ENCODE measurements at regions not wholly inside any gene's neighbourhood (a gene's known extent, or its start where the extent isn't known, plus 50 kb on each side); places are given as distances from the start of the nearest gene placed in this dataset.
"Not testable (repeated sequence)": the region's sequence is repeated elsewhere in the genome, so short reads cannot be mapped to it uniquely, and the experiment has no call there.

DNA sequence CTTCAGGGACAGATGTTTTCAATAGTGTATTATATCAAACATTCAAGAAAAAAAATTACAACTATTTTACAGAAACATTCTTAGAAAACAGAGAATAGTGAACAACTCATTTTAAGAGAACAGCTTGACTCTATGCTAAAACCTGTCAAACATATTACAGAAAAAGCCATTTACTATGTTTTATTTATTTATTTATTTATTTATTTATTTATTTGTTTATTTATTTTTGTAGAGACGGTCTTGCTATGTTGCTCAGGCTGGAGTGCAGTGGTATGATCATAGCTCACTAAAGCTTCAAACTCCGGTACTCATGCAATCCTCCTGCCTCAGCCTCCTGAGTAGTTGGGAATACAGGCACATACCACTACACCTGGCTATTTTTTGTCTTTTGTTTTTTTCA lies 317.9 kb upstream of the HTR1E start:
- no peak for DNase-seq (ENCODE audit: low read depth)
- no peak overlapping the region for H3K4me3 ChIP-seq (ENCODE audit: low read length)
- TF ChIP-seq CTCF (IDR thresholded peaks at IDR 0.05; ENCODE audit: insufficient read depth, low read depth, low read length, missing control alignments) = no peak

GRCh38 chr6:86615299-86615698 lies 322.0 kb upstream of the HTR1E start:
- no peak for DNase-seq (ENCODE audit: low read depth)
- H3K4me3 ChIP-seq (ENCODE audit: low read length) = no peak overlapping the region
- no peak for TF ChIP-seq CTCF (IDR thresholded peaks at IDR 0.05; ENCODE audit: insufficient read depth, low read depth, low read length, missing control alignments)

- TF ChIP-seq CTCF (IDR thresholded peaks at IDR 0.05; ENCODE audit: insufficient read depth, low read depth, low read length, missing control alignments) = no peak
- no peak for DNase-seq (ENCODE audit: low read depth)
- no peak overlapping the region for H3K4me3 ChIP-seq (ENCODE audit: low read length)
Measured at GRCh38 chr6:86609549-86610388, 327.6 kb upstream of the HTR1E start.

- DNase-seq (ENCODE audit: low read depth); H3K4me3 ChIP-seq (ENCODE audit: low read length): not testable (repeated sequence)
Measured at GRCh38 chr6:86603364-86603763, 334.0 kb upstream of the HTR1E start.

- not testable (repeated sequence) for H3K4me3 ChIP-seq (ENCODE audit: low read length); DNase-seq (ENCODE audit: low read depth)
Measured at GRCh38 chr6:86602093-86602492, 335.2 kb upstream of the HTR1E start.

GRCh38 chr6:86598969-86599368 lies 338.4 kb upstream of the HTR1E start:
- DNase-seq (ENCODE audit: low read depth); H3K4me3 ChIP-seq (ENCODE audit: low read length): not testable (repeated sequence)

DNA sequence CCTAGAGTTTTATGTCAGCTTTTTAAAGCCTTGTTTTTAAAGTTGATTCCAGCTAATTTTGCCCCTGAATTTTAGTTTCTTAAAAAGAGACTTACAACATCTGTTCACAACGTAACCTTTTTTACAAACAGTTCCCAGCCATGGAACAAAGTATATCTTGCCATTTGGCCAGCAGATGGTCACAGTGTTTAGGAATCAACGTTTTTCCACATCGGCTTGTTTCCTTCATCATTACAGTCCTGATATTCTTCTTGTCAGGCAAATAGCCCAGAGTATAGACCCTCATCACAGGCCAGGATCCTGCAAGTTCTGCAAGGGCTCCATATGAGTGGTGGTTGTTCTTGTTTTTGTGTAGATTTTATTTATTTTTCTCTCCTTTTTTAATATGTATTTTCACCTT lies 341.7 kb upstream of the HTR1E start:
- no peak for DNase-seq (ENCODE audit: low read depth)
- TF ChIP-seq CTCF (IDR thresholded peaks at IDR 0.05; ENCODE audit: insufficient read depth, low read depth, low read length, missing control alignments) = no peak
- no peak overlapping the region for H3K4me3 ChIP-seq (ENCODE audit: low read length)

GRCh38 chr6:86586195-86586594 lies 351.1 kb upstream of the HTR1E start:
- no peak for DNase-seq (ENCODE audit: low read depth)
- TF ChIP-seq CTCF (IDR thresholded peaks at IDR 0.05; ENCODE audit: insufficient read depth, low read depth, low read length, missing control alignments) = no peak
- no peak overlapping the region for H3K4me3 ChIP-seq (ENCODE audit: low read length)

Data from epithelial cell of esophagus (primary cell).